ENCODE measurements at regions not wholly inside any gene's neighbourhood (a gene's known extent, or its start where the extent isn't known, plus 50 kb on each side); places are given as distances from the start of the nearest gene placed in this dataset.

DNA sequence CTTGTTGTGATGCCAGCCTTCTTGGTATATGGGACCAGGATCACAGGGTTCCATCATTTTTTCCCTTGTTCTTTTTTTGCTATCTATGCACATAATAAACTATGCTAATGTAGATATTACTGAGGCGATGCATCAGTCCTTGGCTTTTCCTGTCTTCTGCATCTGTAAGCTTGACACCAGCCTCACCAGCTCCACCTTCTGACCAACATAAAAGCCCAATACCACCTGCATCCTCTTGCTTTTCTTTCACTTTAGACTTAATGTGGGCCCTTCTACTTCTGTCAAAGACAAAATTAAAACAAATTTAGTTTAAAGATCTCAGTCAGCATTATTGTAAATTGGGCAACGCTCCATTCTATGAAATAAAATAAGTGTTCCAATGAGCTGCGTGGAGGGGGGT lies 1718.8 kb upstream of the PCDH10 start:
- TF ChIP-seq, protein P1, sequence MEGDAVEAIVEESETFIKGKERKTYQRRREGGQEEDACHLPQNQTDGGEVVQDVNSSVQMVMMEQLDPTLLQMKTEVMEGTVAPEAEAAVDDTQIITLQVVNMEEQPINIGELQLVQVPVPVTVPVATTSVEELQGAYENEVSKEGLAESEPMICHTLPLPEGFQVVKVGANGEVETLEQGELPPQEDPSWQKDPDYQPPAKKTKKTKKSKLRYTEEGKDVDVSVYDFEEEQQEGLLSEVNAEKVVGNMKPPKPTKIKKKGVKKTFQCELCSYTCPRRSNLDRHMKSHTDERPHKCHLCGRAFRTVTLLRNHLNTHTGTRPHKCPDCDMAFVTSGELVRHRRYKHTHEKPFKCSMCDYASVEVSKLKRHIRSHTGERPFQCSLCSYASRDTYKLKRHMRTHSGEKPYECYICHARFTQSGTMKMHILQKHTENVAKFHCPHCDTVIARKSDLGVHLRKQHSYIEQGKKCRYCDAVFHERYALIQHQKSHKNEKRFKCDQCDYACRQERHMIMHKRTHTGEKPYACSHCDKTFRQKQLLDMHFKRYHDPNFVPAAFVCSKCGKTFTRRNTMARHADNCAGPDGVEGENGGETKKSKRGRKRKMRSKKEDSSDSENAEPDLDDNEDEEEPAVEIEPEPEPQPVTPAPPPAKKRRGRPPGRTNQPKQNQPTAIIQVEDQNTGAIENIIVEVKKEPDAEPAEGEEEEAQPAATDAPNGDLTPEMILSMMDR (IDR thresholded peaks at IDR 0.05) = no peak
- TF ChIP-seq POLR2A (IDR thresholded peaks at IDR 0.05) = no peak
